Neural cell (in vitro differentiated cells): ENCODE measurements at regions not wholly inside any gene's neighbourhood (a gene's known extent, or its start where the extent isn't known, plus 50 kb on each side); places are given as distances from the start of the nearest gene placed in this dataset.
A peak's percentile ranks its signal among the peaks of the same experiment; 100 is the strongest.

Source experiments
- H2AFZ ChIP-seq: fragments of 200-600, 300-800 bp; sonication (generic), shearing (Covaris generic); 2 replicates; pipeline ENCODE4 v1.6.0; 2014; ENCODE audit warnings: low read depth, mild to moderate bottlenecking, antibody characterized with exemption, low read length, moderate library complexity
- H3F3A ChIP-seq: fragments of 200-600 bp; shearing (Covaris generic); 2 replicates; pipeline ENCODE4 v1.6.1; 2016; ENCODE audit warnings: mild to moderate bottlenecking, moderate library complexity, mixed read lengths, antibody characterized with exemption, low read length; ENCODE audit not compliant: insufficient read depth, poor library complexity, severe bottlenecking
- H3K27ac ChIP-seq: fragments of 200-600, 300-800 bp; sonication (generic), shearing (Covaris generic); 2 replicates; pipeline ENCODE4 v1.5.1; 2014; ENCODE audit warnings: mild to moderate bottlenecking, low read length, moderate library complexity
- H3K27me3 ChIP-seq: fragments of 300-800, 200-600 bp; sonication (generic), shearing (Covaris generic); 2 replicates; pipeline ENCODE4 v1.6.0; 2014; ENCODE audit warnings: mild to moderate bottlenecking, low read depth, low read length, moderate library complexity; ENCODE audit not compliant: insufficient read depth
- H3K36me3 ChIP-seq: fragments of 300-800, 200-600 bp; sonication (generic), shearing (Covaris generic); 2 replicates; pipeline ENCODE4 v1.5.1; 2014; ENCODE audit warnings: mild to moderate bottlenecking, antibody characterized with exemption, low read length, moderate library complexity; ENCODE audit not compliant: insufficient read depth
- H3K4me2 ChIP-seq: fragments of 300-800, 200-600 bp; sonication (generic), shearing (Covaris generic); 2 replicates; pipeline ENCODE4 v1.6.0; 2014; ENCODE audit warnings: mild to moderate bottlenecking, low read length
- H3K4me3 ChIP-seq: fragments of 300-800, 200-600 bp; sonication (generic), shearing (Covaris generic); 2 replicates; pipeline ENCODE4 v1.5.1; 2014; ENCODE audit warnings: mild to moderate bottlenecking, low read length, moderate library complexity
- H3K79me2 ChIP-seq: fragments of 200-600 bp; shearing (Covaris generic); replicated peaks from 2 replicates; pipeline ENCODE4 v1.6.0; 2014; ENCODE audit warnings: mild to moderate bottlenecking, low read length, moderate library complexity; ENCODE audit not compliant: insufficient read depth
- H3K9ac ChIP-seq: fragments of 300-800, 200-600 bp; sonication (generic), shearing (Covaris generic); 2 replicates; pipeline ENCODE4 v1.6.1; 2016; ENCODE audit warnings: mild to moderate bottlenecking, low read length, mixed read lengths
- H3K9me2 ChIP-seq: fragments of 200-600 bp; shearing (Covaris generic); 2 replicates; pipeline ENCODE4 v1.6.1; 2016; ENCODE audit warnings: mild to moderate bottlenecking, low read length, mixed read lengths; ENCODE audit not compliant: insufficient read depth
- H3K9me3 ChIP-seq: fragments of 200-600, 300-800 bp; sonication (generic), shearing (Covaris generic); 2 replicates; pipeline ENCODE4 v1.6.1; 2016; ENCODE audit warnings: mild to moderate bottlenecking, mixed run types, low read length, moderate library complexity, mixed read lengths
- H4K20me1 ChIP-seq: fragments of 200-600 bp; shearing (Covaris generic); 2 replicates; pipeline ENCODE4 v1.6.1; 2016; ENCODE audit warnings: mild to moderate bottlenecking, mixed run types; ENCODE audit not compliant: insufficient read depth
- EP300 ChIP-seq: fragments of 450-650 bp; conservative IDR thresholded peaks from 2 replicates; pipeline ENCODE4 v1.6.1; 2014; ENCODE audit warnings: antibody characterized with exemption, mild to moderate bottlenecking, moderate library complexity; ENCODE audit not compliant: poor library complexity, severe bottlenecking
- EZH2 ChIP-seq: fragments of 200-600, 300-800 bp; shearing (Covaris generic), sonication (generic); IDR thresholded peaks from 2 replicates; pipeline ENCODE4 v1.6.1; 2014; ENCODE audit warnings: antibody characterized with exemption, low read length, borderline replicate concordance, mild to moderate bottlenecking; ENCODE audit not compliant: insufficient read depth, poor library complexity, severe bottlenecking
- MXI1 ChIP-seq: fragments of 450-650 bp; conservative IDR thresholded peaks from 2 replicates; pipeline ENCODE4 v1.6.1; 2014; ENCODE audit warnings: antibody characterized with exemption, mild to moderate bottlenecking; ENCODE audit not compliant: poor library complexity, severe bottlenecking
- POLR2AphosphoS5 ChIP-seq: IDR thresholded peaks from 2 replicates; pipeline ENCODE4 v1.6.1; 2012
- RAD21 ChIP-seq: fragments of 450-650 bp; conservative IDR thresholded peaks from 2 replicates; pipeline ENCODE4 v1.6.1; 2014; ENCODE audit warnings: antibody characterized with exemption, mild to moderate bottlenecking, moderate library complexity
- SMC3 ChIP-seq: fragments of 450-650 bp; conservative IDR thresholded peaks from 2 replicates; pipeline ENCODE4 v1.6.1; 2014; ENCODE audit warnings: antibody characterized with exemption, mild to moderate bottlenecking, moderate library complexity; ENCODE audit not compliant: poor library complexity
- TAF1 ChIP-seq: IDR thresholded peaks from 2 replicates; pipeline ENCODE4 v1.6.1; 2012; ENCODE audit warnings: low read depth
- TF ChIP-seq, protein P1 (sequence below): IDR thresholded peaks from 2 replicates; pipeline ENCODE4 v1.6.1; 2012; ENCODE audit warnings: borderline replicate concordance
- TF ChIP-seq, protein P2 (sequence below): fragments of 450-650 bp; IDR thresholded peaks from 2 replicates; pipeline ENCODE4 v1.5.1; 2014; ENCODE audit warnings: antibody characterized with exemption, mild to moderate bottlenecking, moderate library complexity; ENCODE audit not compliant: poor library complexity, severe bottlenecking

DNA sequence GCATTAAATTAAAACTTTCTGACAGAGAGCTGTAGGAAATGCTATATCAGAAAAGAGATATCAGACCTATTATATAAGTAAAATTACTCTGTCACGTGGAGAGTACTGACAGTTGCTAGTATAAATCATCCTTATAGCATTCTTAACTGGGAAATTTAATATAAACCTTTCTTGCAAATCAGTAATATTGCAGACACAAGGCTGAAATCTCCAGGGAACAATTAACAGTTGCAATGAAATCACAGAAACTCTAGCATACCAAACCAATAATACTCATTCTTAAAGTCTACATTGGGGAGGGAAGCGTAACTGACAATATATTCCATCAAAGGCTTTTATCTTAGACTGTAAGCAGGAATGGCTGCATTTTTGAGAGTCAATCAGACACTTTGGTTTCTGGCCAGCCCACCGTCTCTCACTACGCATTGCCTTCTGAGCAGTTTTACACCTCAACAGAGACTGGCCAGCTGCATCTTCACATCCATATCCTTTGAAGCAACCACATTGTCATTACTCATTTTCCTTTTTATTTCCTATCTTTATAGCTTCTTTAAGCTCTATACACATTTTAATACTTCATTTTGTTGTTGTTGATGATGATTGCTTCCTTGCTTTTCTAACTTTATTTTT is 536.0 kb upstream of the CDH2 start:
- Histone ChIP-seq H3K79me2 (no peaks in the 10 kb centered on the region), H4K20me1 (no peaks in the 10 kb centered on the region), H3K4me2 (no peak overlapping the region), H3K9me3 (no peaks in the 10 kb centered on the region), H3K27me3 (no peaks in the 10 kb centered on the region), H3K36me3 (no peaks in the 10 kb centered on the region), H3K9ac (peak overlapping the region; percentile 8), H3F3A (no peaks in the 10 kb centered on the region), H3K9me2 (no peaks in the 10 kb centered on the region), H2AFZ (no peak overlapping the region), H3K4me3 (no peak overlapping the region), H3K27ac (peak overlapping the region; percentile 81)
- TF ChIP-seq, protein P1, sequence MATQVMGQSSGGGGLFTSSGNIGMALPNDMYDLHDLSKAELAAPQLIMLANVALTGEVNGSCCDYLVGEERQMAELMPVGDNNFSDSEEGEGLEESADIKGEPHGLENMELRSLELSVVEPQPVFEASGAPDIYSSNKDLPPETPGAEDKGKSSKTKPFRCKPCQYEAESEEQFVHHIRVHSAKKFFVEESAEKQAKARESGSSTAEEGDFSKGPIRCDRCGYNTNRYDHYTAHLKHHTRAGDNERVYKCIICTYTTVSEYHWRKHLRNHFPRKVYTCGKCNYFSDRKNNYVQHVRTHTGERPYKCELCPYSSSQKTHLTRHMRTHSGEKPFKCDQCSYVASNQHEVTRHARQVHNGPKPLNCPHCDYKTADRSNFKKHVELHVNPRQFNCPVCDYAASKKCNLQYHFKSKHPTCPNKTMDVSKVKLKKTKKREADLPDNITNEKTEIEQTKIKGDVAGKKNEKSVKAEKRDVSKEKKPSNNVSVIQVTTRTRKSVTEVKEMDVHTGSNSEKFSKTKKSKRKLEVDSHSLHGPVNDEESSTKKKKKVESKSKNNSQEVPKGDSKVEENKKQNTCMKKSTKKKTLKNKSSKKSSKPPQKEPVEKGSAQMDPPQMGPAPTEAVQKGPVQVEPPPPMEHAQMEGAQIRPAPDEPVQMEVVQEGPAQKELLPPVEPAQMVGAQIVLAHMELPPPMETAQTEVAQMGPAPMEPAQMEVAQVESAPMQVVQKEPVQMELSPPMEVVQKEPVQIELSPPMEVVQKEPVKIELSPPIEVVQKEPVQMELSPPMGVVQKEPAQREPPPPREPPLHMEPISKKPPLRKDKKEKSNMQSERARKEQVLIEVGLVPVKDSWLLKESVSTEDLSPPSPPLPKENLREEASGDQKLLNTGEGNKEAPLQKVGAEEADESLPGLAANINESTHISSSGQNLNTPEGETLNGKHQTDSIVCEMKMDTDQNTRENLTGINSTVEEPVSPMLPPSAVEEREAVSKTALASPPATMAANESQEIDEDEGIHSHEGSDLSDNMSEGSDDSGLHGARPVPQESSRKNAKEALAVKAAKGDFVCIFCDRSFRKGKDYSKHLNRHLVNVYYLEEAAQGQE = no peak
- peak; percentile 44 for TF ChIP-seq POLR2AphosphoS5
- TF ChIP-seq EP300 = peak; percentile 57

DNA sequence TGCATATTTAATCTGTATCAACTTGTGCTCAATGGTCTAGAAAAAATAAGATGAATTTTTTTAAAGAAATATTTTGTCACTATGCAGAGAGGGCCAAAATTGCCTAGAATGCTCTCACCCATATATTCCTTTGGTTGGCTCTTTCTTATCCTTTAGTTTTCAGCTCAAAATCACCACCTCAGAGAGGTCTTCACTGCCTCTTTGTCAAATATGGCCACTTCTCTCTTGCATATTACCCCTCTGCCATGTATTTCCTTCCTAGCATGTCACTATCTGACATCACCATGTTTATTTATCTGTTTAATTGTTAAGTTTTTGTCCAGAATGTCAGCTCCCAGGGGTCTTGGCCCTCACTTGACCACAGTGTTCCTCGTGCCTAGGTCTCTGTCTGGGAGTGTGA is 535.2 kb upstream of the CDH2 start:
- H4K20me1 ChIP-seq = no peaks in the 10 kb centered on the region
- TF ChIP-seq EP300 (no peak), EZH2 (no peak), MXI1 (no peak), POLR2AphosphoS5 (no peak), TAF1 (no peak), SMC3 (no peak), RAD21 (no peak)
- TF ChIP-seq, protein P2, sequence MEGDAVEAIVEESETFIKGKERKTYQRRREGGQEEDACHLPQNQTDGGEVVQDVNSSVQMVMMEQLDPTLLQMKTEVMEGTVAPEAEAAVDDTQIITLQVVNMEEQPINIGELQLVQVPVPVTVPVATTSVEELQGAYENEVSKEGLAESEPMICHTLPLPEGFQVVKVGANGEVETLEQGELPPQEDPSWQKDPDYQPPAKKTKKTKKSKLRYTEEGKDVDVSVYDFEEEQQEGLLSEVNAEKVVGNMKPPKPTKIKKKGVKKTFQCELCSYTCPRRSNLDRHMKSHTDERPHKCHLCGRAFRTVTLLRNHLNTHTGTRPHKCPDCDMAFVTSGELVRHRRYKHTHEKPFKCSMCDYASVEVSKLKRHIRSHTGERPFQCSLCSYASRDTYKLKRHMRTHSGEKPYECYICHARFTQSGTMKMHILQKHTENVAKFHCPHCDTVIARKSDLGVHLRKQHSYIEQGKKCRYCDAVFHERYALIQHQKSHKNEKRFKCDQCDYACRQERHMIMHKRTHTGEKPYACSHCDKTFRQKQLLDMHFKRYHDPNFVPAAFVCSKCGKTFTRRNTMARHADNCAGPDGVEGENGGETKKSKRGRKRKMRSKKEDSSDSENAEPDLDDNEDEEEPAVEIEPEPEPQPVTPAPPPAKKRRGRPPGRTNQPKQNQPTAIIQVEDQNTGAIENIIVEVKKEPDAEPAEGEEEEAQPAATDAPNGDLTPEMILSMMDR = no peak
- TF ChIP-seq, protein P1 = no peak
- H3K36me3 ChIP-seq = no peaks in the 10 kb centered on the region
- H3K79me2 ChIP-seq = no peaks in the 10 kb centered on the region
- peak overlapping the region; percentile 4 for H3K4me3 ChIP-seq
- no peaks in the 10 kb centered on the region for H3K9me2 ChIP-seq
- no peaks in the 10 kb centered on the region for H3K27me3 ChIP-seq
- peak overlapping the region; percentile 40 for H3K9ac ChIP-seq
- H3F3A ChIP-seq = peaks cover 2% of the 10 kb centered on the region
- H3K9me3 ChIP-seq = no peaks in the 10 kb centered on the region
- no peak overlapping the region for H2AFZ ChIP-seq
- no peak overlapping the region for H3K4me2 ChIP-seq
- peak overlapping the region; percentile 81 for H3K27ac ChIP-seq
